Fibroblast of villous mesenchyme (primary cell): ENCODE measurements at regions not wholly inside any gene's neighbourhood (a gene's known extent, or its start where the extent isn't known, plus 50 kb on each side); places are given as distances from the start of the nearest gene placed in this dataset.

ENCODE experiments used
- DNase-seq: peaks from one replicate; pipeline ENCODE4 v3.0.0-alpha.2; 2010; ENCODE audit warnings: low read depth
- H3K4me3 ChIP-seq: 2 replicates; pipeline ENCODE4 v1.5.1; 2011; ENCODE audit warnings: low read depth, mild to moderate bottlenecking, low read length
- CTCF ChIP-seq: IDR thresholded peaks from 2 replicates; pipeline ENCODE4 v1.5.1; 2012; ENCODE audit warnings: low read depth, mild to moderate bottlenecking, low read length; ENCODE audit not compliant: insufficient read depth

- DNase-seq, result no peak
- no peak overlapping the region for H3K4me3 ChIP-seq
- TF ChIP-seq CTCF, result no peak
Measured at GRCh38 chr1:222275001-222275728, 272.7 kb downstream of the HHIPL2 start.

GRCh38 chr1:222266223-222267196 is 281.4 kb downstream of the HHIPL2 start:
- DNase-seq, result no peak
- no peak for TF ChIP-seq CTCF
- H3K4me3 ChIP-seq, result no peak overlapping the region

GRCh38 chr1:222263791-222264190 is 284.1 kb downstream of the HHIPL2 start:
- no peak overlapping the region for H3K4me3 ChIP-seq
- no peak for TF ChIP-seq CTCF
- no peak for DNase-seq

- no peak for DNase-seq
- no peak for TF ChIP-seq CTCF
- H3K4me3 ChIP-seq, result no peak overlapping the region
Measured at GRCh38 chr1:222257027-222257426, 290.9 kb downstream of the HHIPL2 start.

- DNase-seq, result no peak
- H3K4me3 ChIP-seq, result no peak overlapping the region
- no peak for TF ChIP-seq CTCF
Measured at GRCh38 chr1:222256058-222256457, 291.8 kb downstream of the HHIPL2 start.

GRCh38 chr1:222252788-222253187 is 295.1 kb downstream of the HHIPL2 start:
- no peak for TF ChIP-seq CTCF
- no peak overlapping the region for H3K4me3 ChIP-seq
- no peak for DNase-seq
